ENCODE measurements at regions not wholly inside any gene's neighbourhood (a gene's known extent, or its start where the extent isn't known, plus 50 kb on each side); places are given as distances from the start of the nearest gene placed in this dataset.

DNA sequence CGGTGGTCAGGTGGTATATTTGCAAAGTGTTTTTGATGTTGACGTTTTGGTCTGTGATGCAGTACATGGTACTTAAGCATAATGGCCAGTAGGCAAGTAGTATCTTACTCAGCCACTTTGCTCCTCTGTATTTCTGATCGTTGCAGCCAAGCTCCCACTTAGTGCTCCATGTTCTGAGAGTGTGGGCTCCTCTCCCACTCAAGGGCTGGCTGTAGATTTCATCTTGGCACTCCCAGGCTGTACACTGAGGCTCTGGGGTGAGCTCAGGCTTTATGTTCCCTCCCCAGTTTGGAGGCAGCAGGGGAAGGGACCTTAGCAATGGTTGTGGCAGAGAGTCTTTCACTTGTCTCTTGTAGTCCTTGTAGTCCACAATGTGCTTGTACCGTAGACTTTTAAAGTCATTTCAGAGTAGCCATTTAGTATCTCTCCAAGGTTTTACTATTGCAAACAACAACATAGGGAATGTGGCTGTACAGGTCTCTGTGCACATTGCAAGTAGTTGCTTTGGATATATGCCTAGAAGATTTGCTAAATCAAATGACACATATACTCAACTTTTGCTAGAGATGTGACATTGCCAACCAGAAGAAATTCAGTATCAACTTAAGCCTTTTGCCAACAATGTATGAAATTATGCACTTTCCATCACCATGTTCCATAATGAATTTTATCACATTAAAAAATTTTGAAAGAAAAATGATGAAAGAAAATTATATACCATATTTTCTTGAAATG is 304.3 kb upstream of the CTNND2 start:
- Histone ChIP-seq H3K27me3 (ENCODE audit: control insufficient read depth in 2 of 2, insufficient read depth in 1 of 2, low read length in 1 of 2) (no peaks in the 10 kb centered on the region), H3K4me3 (ENCODE audit: low read length in 2 of 2) (no peak overlapping the region), H3K27ac (ENCODE audit: low read depth in 1 of 2, low read length in 1 of 2) (no peak overlapping the region), H3K9me3 (ENCODE audit: control insufficient read depth in 2 of 2, insufficient read depth in 1 of 2, low read length in 1 of 2) (no peaks in the 10 kb centered on the region), H3K36me3 (ENCODE audit: control insufficient read depth in 2 of 2, insufficient read depth in 2 of 2, low read length in 1 of 2) (no peaks in the 10 kb centered on the region), H3K4me1 (ENCODE audit: control insufficient read depth in 2 of 2, insufficient read depth in 2 of 2, low read length in 2 of 2) (no peaks in the 10 kb centered on the region)
- WGBS: 85% methylated on average over 4 of the region's 4 CpGs
- DNase-seq (ENCODE audit: low read depth in 6 of 9, low spot score in 9 of 9): no peak

DNA sequence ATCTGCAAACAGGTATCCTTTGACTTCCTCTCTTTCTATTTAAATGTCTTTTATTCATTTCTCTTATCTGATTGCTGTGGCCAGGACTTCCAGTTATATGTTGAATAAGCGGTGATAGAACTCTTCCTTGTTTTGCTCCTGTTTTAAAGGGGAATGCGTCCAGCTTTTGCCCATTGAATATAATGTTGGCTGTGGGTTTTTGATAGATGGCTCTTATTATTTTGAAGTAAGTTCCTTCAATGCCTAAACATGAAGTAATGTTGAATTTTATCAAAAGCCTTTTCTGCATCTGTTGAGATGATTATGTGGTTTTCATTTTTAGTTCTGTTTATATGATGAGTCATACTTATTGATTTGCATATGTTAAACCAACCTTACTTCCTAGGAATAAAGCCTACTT is 300.5 kb upstream of the CTNND2 start:
- Histone ChIP-seq H3K4me1 (ENCODE audit: control insufficient read depth in 2 of 2, insufficient read depth in 2 of 2, low read length in 2 of 2) (no peaks in the 10 kb centered on the region), H3K9me3 (ENCODE audit: control insufficient read depth in 2 of 2, insufficient read depth in 1 of 2, low read length in 1 of 2) (no peaks in the 10 kb centered on the region), H3K36me3 (ENCODE audit: control insufficient read depth in 2 of 2, insufficient read depth in 2 of 2, low read length in 1 of 2) (no peaks in the 10 kb centered on the region), H3K4me3 (ENCODE audit: low read length in 2 of 2) (no peak overlapping the region), H3K27ac (ENCODE audit: low read depth in 1 of 2, low read length in 1 of 2) (no peak overlapping the region), H3K27me3 (ENCODE audit: control insufficient read depth in 2 of 2, insufficient read depth in 1 of 2, low read length in 1 of 2) (no peaks in the 10 kb centered on the region)
- WGBS: 64% methylated on average over 2 of the region's 2 CpGs
- DNase-seq (ENCODE audit: low read depth in 6 of 9, low spot score in 9 of 9): no peak

DNA sequence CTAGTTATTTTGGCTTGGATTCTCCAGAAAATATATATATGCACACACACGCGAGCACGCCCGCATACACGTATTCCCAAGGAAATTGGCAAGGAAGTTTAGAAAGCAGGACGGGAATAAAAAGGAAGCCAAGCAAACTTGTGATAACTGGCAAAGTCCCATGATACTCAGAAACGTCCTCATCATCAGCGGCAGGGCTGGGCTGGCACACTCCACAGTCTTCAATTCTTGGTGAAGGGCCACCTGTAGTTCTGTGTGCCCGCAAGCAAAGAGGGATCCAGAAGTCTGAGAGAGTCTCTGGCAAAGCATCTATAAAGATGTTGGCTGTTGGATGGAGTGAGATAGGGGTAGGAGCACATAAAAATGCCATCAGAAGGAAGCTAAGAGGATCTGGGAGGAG is 289.3 kb upstream of the CTNND2 start:
- H3K9me3 ChIP-seq (ENCODE audit: control insufficient read depth in 2 of 2, insufficient read depth in 1 of 2, low read length in 1 of 2): peaks cover 0 to 4% of the 10 kb centered on the region in 2 donors
- H3K36me3 ChIP-seq (ENCODE audit: control insufficient read depth in 2 of 2, insufficient read depth in 2 of 2, low read length in 1 of 2): no peaks in the 10 kb centered on the region
- no peak overlapping the region for H3K4me3 ChIP-seq (ENCODE audit: low read length in 2 of 2)
- H3K27me3 ChIP-seq (ENCODE audit: control insufficient read depth in 2 of 2, insufficient read depth in 1 of 2, low read length in 1 of 2): no peaks in the 10 kb centered on the region
- no peaks in the 10 kb centered on the region for H3K4me1 ChIP-seq (ENCODE audit: control insufficient read depth in 2 of 2, insufficient read depth in 2 of 2, low read length in 2 of 2)
- no peak for DNase-seq (ENCODE audit: low read depth in 6 of 9, low spot score in 9 of 9)
- no peak overlapping the region for H3K27ac ChIP-seq (ENCODE audit: low read depth in 1 of 2, low read length in 1 of 2)
- WGBS: 94% methylated on average over 9 of the region's 9 CpGs

DNA sequence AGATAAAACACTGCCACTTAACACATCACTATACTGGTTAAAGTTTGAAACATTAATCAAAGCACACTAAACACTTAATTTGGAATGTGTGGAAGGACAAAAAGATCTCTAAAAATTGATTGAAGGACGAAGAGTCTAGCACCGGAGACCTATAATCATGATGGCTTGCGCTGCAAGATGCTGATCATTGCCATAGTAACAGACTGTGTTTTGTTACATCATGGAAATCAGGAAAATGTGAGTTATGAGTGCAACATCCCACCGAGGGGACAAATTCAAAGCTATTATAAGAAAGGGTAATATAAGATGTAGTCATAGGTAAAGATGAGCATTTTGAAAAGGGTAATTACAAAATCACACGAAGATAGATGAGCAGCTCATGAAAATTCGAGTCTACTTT is 278.8 kb upstream of the CTNND2 start:
- DNase-seq (ENCODE audit: low read depth in 6 of 9, low spot score in 9 of 9): no peak
- Histone ChIP-seq H3K36me3 (ENCODE audit: control insufficient read depth in 2 of 2, insufficient read depth in 2 of 2, low read length in 1 of 2) (no peaks in the 10 kb centered on the region), H3K27me3 (ENCODE audit: control insufficient read depth in 2 of 2, insufficient read depth in 1 of 2, low read length in 1 of 2) (no peaks in the 10 kb centered on the region), H3K27ac (ENCODE audit: low read depth in 1 of 2, low read length in 1 of 2) (no peak overlapping the region), H3K4me3 (ENCODE audit: low read length in 2 of 2) (no peak overlapping the region), H3K9me3 (ENCODE audit: control insufficient read depth in 2 of 2, insufficient read depth in 1 of 2, low read length in 1 of 2) (no peaks in the 10 kb centered on the region), H3K4me1 (ENCODE audit: control insufficient read depth in 2 of 2, insufficient read depth in 2 of 2, low read length in 2 of 2) (no peaks in the 10 kb centered on the region)
- WGBS: 83% methylated on average over 6 of the region's 6 CpGs

DNA sequence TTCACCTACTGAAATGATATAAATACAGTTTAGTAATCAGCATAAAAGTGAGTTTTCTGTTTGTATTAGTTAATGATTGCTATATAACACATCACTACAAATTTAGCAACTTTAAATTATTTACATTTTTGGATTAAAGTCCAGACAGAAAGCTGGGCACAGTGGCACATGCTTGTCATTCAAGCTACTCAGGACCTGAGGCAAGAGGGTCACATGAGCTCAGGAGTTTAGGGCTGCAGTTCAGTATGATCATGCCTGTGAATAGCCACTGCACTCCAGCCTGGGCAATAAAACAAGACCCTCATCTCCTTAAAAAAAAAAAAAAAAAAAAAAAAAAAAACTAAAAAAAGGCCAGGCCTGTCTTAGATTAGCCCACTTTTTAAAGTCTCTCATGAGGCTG is 273.6 kb upstream of the CTNND2 start:
- no peak overlapping the region for H3K4me3 ChIP-seq (ENCODE audit: low read length in 2 of 2)
- no peaks in the 10 kb centered on the region for H3K27me3 ChIP-seq (ENCODE audit: control insufficient read depth in 2 of 2, insufficient read depth in 1 of 2, low read length in 1 of 2)
- no peaks in the 10 kb centered on the region for H3K9me3 ChIP-seq (ENCODE audit: control insufficient read depth in 2 of 2, insufficient read depth in 1 of 2, low read length in 1 of 2)
- H3K27ac ChIP-seq (ENCODE audit: low read depth in 1 of 2, low read length in 1 of 2): no peak overlapping the region
- no peaks in the 10 kb centered on the region for H3K4me1 ChIP-seq (ENCODE audit: control insufficient read depth in 2 of 2, insufficient read depth in 2 of 2, low read length in 2 of 2)
- DNase-seq (ENCODE audit: low read depth in 6 of 9, low spot score in 9 of 9): no peak
- no peaks in the 10 kb centered on the region for H3K36me3 ChIP-seq (ENCODE audit: control insufficient read depth in 2 of 2, insufficient read depth in 2 of 2, low read length in 1 of 2)

DNA sequence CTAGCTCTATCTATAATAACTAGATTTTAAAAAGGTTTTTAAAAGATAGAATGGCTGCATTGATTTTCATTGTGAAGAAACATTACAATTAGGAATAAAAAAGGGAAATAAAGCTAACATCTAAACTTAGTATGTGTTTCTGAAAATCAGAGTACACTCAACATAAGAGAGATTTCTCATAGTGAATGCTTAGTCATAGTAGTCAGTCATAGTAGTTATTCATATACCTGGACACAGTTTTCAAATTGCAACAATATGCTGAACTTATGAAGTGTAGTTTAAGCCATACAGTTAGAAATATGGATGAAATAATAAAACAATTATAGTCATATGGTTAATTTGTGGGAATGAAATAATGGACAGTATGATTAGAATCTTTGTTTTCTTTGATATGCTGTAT is 273.0 kb upstream of the CTNND2 start:
- H3K4me3 ChIP-seq (ENCODE audit: low read length in 2 of 2): no peak overlapping the region
- no peaks in the 10 kb centered on the region for H3K27me3 ChIP-seq (ENCODE audit: control insufficient read depth in 2 of 2, insufficient read depth in 1 of 2, low read length in 1 of 2)
- H3K4me1 ChIP-seq (ENCODE audit: control insufficient read depth in 2 of 2, insufficient read depth in 2 of 2, low read length in 2 of 2): no peaks in the 10 kb centered on the region
- H3K36me3 ChIP-seq (ENCODE audit: control insufficient read depth in 2 of 2, insufficient read depth in 2 of 2, low read length in 1 of 2): no peaks in the 10 kb centered on the region
- no peak for DNase-seq (ENCODE audit: low read depth in 6 of 9, low spot score in 9 of 9)
- H3K27ac ChIP-seq (ENCODE audit: low read depth in 1 of 2, low read length in 1 of 2): no peak overlapping the region
- H3K9me3 ChIP-seq (ENCODE audit: control insufficient read depth in 2 of 2, insufficient read depth in 1 of 2, low read length in 1 of 2): no peaks in the 10 kb centered on the region

DNA sequence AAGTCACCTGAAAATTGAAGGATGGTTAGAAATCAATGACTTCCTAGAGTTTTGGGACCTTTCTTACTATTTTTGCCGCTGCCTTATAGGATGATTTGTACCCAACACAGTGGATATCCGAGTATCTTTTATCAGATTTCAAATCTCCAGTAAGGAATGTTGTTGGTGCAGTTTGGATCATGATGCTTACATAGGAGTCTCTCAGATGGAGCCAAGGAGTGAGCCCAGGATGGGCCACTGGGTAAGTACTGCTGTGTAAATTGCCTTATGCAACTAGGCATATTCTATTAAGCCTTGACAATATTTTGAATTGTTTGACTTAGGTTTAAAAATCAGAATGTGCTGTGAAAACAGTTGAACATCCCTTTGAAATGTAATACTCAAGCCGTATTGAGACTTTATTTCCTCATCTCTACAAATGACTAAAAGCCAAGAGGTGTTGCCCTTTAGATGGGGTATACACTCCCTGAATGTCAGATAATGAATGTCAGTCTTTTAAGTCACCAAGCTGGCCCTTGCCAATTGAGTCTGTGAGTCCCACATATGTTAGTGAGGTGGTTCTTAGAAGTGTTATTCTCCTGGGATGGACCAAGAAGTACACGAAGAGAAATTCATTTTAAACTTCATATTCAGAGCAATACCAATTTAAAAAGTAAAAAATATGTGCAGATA is 271.8 kb upstream of the CTNND2 start:
- Histone ChIP-seq H3K4me3 (ENCODE audit: low read length in 2 of 2) (no peak overlapping the region), H3K9me3 (ENCODE audit: control insufficient read depth in 2 of 2, insufficient read depth in 1 of 2, low read length in 1 of 2) (no peaks in the 10 kb centered on the region), H3K36me3 (ENCODE audit: control insufficient read depth in 2 of 2, insufficient read depth in 2 of 2, low read length in 1 of 2) (no peaks in the 10 kb centered on the region), H3K27me3 (ENCODE audit: control insufficient read depth in 2 of 2, insufficient read depth in 1 of 2, low read length in 1 of 2) (no peaks in the 10 kb centered on the region), H3K27ac (ENCODE audit: low read depth in 1 of 2, low read length in 1 of 2) (no peak overlapping the region), H3K4me1 (ENCODE audit: control insufficient read depth in 2 of 2, insufficient read depth in 2 of 2, low read length in 2 of 2) (no peaks in the 10 kb centered on the region)
- 53% methylated on average over 4 of the region's 4 CpGs for WGBS
- DNase-seq (ENCODE audit: low read depth in 6 of 9, low spot score in 9 of 9): no peak

DNA sequence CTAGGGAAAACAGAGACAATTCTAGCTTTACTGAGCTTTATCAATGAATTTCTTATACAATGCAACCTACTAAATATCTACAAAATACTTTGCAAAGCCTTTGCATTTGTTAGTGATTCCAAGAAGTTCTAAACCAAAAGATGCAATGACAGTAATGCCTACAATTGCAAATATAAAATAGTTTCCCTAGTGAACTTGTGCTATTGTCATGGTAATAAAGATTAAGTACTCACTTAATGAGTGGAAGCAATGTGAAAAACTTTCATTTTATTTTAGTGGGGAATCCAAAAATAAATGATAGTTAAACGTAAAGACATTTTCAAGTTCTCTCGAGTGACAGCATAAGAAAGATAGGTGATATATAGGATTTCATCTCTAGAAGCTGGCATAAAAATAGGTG is 270.5 kb upstream of the CTNND2 start:
- DNase-seq (ENCODE audit: low read depth in 6 of 9, low spot score in 9 of 9): no peak
- Histone ChIP-seq H3K36me3 (ENCODE audit: control insufficient read depth in 2 of 2, insufficient read depth in 2 of 2, low read length in 1 of 2) (no peaks in the 10 kb centered on the region), H3K9me3 (ENCODE audit: control insufficient read depth in 2 of 2, insufficient read depth in 1 of 2, low read length in 1 of 2) (no peaks in the 10 kb centered on the region), H3K4me3 (ENCODE audit: low read length in 2 of 2) (no peak overlapping the region), H3K4me1 (ENCODE audit: control insufficient read depth in 2 of 2, insufficient read depth in 2 of 2, low read length in 2 of 2) (no peaks in the 10 kb centered on the region), H3K27ac (ENCODE audit: low read depth in 1 of 2, low read length in 1 of 2) (no peak overlapping the region), H3K27me3 (ENCODE audit: control insufficient read depth in 2 of 2, insufficient read depth in 1 of 2, low read length in 1 of 2) (no peaks in the 10 kb centered on the region)
- 73% methylated on average over 2 of the region's 2 CpGs for WGBS

DNA sequence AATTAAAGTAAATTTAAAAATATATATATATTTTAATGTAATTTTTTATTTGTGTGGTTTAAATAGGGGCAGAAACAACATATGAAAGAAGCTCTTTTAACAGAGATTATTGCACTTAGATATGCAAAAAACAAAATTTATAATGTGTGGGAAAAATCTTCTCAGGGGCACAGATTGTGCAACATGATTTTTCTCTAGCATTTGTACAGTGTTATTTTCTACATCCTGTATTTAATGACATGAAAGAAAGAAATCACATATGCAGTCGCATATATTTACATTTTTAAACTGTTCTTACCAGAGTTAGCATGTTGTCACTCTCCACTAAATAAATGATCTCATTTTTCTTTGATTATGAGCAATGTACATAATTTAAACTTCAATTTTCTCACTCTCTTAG is 265.3 kb upstream of the CTNND2 start:
- H3K27ac ChIP-seq (ENCODE audit: low read depth in 1 of 2, low read length in 1 of 2): no peak overlapping the region
- no peak for DNase-seq (ENCODE audit: low read depth in 6 of 9, low spot score in 9 of 9)
- 91% methylated on average over 1 of the region's 1 CpG for WGBS

More for the DNA sequence above, 265.3 kb upstream of the CTNND2 start:
- Histone ChIP-seq H3K4me1 (ENCODE audit: control insufficient read depth in 2 of 2, insufficient read depth in 2 of 2, low read length in 2 of 2) (no peaks in the 10 kb centered on the region), H3K36me3 (ENCODE audit: control insufficient read depth in 2 of 2, insufficient read depth in 2 of 2, low read length in 1 of 2) (no peaks in the 10 kb centered on the region), H3K9me3 (ENCODE audit: control insufficient read depth in 2 of 2, insufficient read depth in 1 of 2, low read length in 1 of 2) (no peaks in the 10 kb centered on the region), H3K27me3 (ENCODE audit: control insufficient read depth in 2 of 2, insufficient read depth in 1 of 2, low read length in 1 of 2) (no peaks in the 10 kb centered on the region), H3K4me3 (ENCODE audit: low read length in 2 of 2) (no peak overlapping the region)

Measured in thymus (tissue), 11 donors.